Caki2 (cell line): ENCODE measurements at regions not wholly inside any gene's neighbourhood (a gene's known extent, or its start where the extent isn't known, plus 50 kb on each side); places are given as distances from the start of the nearest gene placed in this dataset.

ENCODE experiments used
- DNase-seq: peaks from one replicate; pipeline ENCODE4 v3.0.0-alpha.2; 2015; ENCODE audit warnings: low read depth
- in situ Hi-C: cut with HindIII; loops from 2 replicates; pipeline ENCODE4 v1.10.0; 2016; ENCODE audit warnings: low sequenced_read_pairs, low pct_unique_long_range_greater_than_20kb, mixed read lengths

DNA sequence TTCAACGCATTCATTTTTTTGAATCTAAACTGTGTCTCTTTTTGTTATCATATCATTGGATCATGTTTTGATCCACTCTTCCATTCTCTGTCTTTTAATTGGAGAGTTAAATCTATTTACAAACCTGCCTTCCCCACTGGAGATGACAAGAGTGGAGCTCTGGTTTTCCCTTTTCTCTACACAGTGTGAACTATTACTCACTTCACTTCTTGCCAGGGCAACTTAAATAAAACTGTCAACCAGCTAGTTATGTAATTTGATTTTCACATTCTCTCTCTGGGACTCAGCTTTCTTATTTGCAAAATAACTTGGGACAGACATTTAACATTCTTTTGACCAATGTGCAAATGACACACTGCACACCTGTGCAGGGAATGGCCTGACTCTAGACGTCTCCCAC, 230.8 kb upstream of the CST7 start:
- in situ Hi-C loops: no loop called here
- no peak for DNase-seq

DNA sequence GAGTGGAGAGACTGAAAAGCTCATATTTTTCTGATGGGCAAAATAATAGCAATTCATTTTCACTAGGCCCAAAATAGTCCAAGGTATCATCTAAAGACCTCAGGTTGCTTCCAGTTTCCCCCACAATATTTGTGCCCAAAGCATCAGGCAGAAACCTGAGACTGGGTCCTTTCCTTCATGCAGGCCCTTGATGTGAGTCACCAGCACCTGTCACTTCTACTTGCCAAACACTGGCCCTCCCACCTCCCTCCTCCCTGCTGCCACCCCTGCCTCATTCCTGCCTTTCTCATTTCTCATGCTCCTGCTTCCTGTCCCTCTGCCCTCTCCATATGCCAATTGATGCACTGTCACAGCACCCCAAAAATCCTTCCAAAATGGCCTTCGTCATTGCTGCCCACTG, 230.4 kb upstream of the CST7 start:
- DNase-seq: no peak
- in situ Hi-C loops: no loop called here

DNA sequence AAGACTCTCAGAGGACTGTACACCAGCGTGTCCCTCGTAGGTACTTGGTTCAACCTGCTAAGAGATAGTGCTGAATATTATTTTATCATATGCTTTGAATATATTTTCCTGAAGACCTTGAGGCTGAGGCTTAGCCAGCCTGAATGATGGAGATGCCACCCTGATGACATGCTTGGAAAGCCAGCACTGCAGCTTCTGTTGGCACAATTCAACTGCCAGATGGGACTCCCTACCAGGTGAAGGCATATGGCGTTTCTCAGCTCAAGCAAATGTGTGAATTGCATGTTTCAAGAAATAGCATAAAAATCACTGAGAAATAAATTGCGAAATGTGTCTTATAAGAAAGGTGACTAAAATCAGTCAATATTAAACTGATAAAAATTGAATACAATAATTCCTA, 228.1 kb upstream of the CST7 start:
- in situ Hi-C loops: no loop called here
- no peak for DNase-seq

DNA sequence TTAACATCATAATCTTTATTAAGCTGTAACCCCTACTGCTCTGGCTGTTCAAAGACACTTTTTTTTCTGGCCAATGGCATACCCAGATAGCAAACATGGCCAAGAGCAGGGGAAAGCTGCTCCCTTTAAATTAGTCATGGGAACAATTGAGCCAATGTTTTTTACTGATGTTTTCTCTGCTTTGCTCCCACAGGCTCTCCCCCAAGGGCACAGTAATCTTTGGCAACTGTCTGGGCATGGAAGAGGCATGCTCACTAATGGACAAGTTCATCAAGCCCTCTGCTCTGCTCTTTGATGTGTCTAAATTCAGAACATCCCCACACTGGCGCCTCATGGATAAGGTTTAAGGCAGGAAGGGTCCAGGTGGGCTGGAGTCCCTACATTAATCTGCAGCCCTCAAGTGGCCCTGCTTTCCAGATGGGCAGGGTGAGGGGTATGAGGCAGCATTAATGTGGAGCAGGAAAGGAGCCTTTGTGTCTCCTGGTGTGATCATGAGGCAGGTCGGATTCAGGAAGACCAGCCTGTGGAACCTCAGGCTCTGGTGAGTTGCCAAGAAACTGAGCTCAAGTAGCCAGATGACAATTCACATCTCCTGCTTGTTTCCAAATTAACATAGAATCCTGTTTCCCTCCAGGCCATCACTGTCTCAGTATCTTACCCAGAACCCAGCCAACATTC, 227.0 kb upstream of the CST7 start:
- in situ Hi-C loops: no loop called here
- DNase-seq: no peak

DNA sequence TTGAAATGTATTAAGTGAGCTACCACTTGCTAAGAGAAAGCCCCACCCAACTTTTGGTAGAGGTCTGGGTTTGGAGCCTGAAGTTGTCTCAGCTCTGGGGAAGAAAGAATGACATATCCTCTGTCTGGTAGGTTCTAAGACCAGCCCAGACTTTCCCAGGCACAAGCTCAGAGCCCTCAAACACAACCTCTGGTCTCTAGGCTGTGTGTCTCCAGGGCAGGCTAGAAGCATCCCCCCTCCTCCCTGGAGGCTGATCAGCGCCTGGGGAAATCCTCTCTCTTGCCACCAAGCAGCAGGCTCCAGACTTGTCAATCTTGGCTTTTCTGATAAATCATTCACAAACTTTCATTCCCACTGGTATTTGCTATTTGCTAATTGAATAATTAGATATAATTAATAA, 226.5 kb upstream of the CST7 start:
- in situ Hi-C loops: no loop called here
- DNase-seq: no peak

DNA sequence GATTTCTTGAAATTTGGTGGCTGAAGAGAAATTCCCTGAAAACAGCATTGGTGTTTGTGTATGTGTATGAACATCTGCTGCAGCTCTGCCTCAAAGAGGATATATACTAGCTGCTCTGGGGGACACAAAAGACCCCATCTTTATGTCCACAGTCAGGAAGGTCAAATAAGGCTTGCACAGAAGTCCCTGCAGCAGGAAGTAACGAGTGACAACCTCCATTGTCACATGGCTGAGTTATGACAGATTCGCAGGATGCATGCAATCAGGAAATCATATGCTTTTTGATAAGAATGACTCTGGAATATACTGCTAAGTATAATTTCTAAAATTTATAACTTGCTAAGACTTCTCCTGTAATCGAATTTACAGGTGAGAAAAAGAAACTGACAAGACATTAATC, 225.9 kb upstream of the CST7 start:
- no peak for DNase-seq
- in situ Hi-C loops: no loop called here

DNA sequence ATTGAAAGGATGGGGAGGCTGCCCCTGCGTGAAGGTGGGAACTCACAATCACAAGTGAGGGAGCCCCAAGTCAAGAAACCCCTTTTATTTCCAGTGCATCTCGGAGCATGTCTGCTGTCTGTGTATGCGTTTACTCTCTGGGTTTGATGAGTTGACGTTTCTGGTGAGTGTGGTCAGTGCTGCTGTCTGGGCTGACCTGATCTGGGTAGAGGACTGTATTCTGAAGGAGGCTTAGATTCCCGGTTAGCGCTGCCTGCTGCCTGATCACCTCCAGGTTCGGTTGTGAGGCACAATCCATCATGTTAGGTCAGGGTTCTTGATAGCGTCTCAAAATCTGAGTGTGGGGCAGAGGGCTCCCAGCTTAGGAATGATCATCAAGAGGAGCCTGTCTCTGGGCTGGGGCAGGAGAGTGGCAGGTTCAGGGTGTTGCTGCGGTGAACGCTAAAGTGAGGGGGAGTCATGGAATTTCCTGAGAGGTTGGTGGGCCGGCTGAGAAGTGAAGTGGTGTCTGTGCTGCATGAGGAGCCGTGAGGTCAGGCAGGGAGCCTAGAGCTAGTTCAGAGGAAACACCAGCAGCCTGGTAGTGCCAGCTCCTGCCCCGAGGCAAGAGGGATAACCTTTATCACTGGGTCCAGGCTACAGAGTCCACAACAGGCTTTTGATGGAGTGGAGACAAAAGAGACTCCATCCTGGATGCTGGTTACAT, 225.3 kb upstream of the CST7 start:
- no peak for DNase-seq
- in situ Hi-C loops: no loop called here

DNA sequence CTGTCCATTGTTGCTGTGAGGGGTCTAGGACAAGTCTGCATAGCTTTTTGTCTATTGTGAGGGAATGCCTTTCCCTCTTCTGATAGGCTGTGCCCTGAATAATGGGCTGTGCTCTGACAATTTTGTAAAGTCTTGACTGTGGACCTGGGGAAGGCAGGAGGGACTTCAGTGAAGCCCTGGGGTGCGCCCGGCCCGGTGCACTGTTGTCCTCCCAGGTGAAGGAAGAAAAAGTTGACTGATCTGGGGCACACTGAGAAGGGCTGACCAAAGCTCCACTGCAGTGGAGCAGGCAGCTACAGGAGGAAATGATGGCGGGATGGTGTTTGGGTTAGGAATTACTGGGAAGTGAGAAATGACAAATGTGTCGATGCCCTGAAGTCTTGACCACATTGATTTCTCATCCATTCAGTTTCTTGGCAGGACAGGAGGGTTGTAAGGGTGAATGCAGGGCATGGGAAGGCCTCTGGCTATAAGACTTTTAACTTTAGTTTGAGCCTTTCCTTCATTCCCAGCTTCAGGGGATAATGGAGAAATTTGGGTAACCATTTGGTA, 224.0 kb upstream of the CST7 start:
- no peak for DNase-seq
- in situ Hi-C loops: no loop called here

DNA sequence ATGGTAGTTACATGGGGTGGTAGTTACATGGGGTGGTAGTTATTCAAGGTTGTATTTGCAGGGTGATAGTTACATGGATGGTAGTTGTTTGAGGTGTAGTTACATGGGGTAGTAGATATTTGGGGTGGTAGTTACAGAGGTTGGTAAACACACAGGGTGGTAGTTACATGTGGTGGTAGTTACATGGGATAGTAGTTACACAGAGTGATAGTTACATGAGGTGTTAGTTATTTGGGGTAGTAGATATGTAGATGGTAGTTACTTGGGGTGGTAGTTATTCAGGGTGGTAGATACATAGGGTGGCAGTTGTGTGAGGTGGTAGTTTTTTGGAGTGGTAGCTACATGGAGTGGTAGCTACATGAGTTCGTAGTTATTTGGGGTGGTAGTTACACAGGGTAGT, 221.3 kb upstream of the CST7 start:
- no peak for DNase-seq
- in situ Hi-C loops: no loop called here

DNA sequence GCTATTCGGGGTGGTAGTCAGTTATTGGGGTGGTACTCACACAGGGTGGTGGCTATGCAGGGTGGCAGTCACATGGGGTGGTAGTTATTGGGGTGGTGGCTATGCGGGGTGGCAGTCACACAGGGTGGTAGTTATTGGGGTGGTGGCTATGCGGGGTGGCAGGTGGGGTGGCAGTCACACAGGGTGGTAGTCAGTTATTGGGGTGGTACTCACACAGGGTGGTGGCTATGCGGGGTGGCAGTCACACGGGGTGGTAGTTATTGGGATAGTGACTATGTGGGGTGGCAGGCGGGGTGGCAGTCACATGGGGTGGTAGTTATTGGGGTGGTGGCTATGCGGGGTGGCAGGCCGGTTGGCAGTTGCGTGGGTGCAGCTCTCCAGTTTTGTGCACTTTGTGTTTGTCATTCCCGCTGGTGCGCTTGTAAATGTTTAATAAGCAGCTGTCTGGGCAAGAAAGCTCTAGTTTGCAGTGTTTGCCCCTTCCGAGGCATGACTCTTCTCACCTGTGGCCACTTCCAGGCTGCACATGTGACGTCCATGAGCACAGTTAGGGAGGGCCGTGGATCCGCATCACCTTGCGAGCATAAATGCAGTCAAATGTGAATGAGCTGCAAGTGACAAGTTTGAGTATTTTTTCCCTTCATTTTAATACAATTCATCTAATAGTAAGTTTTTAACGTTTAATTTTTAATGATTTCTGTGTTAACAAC, 219.0 kb upstream of the CST7 start:
- in situ Hi-C loops: no loop called here
- no peak for DNase-seq

DNA sequence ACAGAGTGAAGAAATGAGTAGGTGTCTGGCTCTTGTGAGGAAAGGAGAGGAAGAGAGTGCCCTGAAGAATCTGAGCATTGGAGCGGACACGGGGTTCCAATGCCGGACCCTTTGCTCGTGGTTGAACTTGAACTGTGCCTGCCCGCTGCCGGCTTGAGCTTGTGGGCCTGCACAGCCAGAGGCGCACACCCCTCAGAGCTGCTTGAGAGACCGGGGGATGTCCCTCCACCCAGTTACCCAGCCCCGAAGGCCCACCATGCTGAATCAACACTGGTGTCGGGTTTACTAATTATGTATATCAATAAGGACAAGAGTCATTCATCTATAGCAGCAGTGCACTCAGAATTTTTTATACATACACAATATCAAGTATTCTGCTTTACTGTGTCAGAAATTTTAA, 218.3 kb upstream of the CST7 start:
- no peak for DNase-seq

DNA sequence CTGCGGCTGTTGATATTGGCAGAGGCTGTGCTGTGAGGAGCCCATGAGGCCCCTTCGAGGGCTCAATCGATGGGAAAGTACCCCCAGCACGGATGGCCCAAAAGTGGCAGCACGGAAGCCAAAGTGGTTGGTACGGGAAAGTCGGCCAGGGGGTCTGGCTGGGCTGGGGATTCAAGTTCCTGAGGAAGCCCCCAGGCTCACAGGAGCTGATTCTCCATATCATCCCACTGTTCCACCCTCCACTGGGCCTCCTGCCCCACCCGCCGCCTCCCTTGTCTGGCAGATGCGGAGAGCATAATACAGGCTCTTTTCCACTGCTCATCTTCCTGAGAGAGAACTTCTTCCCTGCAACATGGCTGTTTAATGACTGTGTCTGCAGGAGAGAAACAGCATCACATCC, 217.8 kb upstream of the CST7 start:
- DNase-seq: no peak
- in situ Hi-C loops: no loop called here

More for the DNA sequence above, 218.3 kb upstream of the CST7 start:
- in situ Hi-C loops: no loop called here

DNA sequence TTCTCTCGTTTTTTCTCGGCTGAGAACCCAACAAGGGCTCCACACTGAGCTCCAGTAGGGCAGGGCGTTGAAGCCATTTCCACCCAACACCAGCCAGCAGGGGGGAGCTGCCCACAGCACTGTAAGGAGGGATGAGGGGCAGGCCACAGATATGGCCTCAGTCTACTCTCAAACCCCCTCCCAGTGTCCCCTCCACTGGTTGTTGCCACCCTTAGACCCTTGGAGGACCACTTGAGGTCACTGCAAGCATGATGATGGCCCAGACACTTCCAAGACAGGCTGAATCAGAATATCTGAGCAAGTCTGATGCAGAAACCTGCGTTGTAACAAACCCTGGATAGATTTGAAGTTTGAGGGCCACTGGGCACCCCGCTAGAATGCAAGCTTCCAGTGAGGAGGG, 217.0 kb upstream of the CST7 start:
- no peak for DNase-seq
- in situ Hi-C loops: no loop called here

DNA sequence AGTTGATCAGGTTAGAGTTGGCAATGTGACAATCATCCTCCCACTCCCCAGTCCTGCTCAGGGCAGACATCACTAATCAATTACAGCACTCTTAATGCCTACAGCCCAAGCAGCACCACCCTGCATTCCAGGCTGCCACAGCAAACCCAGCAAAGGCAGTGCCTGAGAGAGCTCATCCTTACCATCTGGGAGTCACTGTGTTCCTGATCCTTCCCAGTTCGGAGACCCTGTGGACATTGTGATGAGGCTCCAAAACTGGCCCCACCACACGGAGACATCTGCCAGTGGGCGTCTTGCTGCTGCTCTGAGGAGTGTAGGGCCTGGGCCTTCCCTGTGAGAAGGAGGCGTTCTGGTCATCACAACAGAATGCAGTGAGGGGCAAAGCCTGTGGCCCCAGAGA, 216.5 kb upstream of the CST7 start:
- DNase-seq: no peak
- in situ Hi-C loops: no loop called here

DNA sequence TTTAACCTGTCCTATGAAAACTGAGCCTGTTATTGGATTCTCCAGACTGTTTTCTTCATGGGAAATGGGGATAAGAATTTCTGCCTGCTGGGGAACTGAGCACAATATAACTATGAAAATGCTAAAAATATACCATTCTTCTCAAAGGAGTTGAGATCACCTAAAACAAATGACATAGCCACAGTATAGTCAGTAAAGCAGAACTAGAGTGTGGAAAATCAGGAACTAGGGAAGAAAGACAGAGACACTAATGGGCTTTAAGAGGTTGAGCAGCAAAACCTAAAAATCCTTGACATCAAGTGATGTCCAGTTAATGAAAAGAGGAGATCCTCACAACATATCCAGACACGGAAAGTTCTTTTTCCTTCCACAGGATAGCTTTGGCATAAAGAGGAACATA, 215.7 kb upstream of the CST7 start:
- DNase-seq: no peak

DNA sequence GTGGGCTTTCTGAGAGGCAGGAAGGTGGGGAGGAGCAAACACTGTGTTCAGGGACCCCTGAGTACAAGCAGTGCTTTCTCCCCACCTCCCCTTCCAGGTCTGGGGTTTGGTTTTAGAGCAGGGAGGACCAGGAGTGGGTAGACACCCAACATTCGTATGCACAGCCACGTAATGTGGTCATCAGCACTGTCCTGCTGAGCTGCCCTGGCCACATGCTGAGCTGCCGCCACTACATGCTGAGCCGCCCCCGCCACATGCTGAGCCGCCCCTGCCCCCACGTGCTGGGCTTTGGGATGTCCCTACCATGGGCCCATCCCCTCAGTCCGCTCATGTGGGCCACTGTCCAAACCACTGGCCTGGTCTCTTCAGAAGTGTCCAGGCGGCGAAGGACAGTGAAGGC, 214.9 kb upstream of the CST7 start:
- no peak for DNase-seq
- in situ Hi-C loops: no loop called here

More for the DNA sequence above, 215.7 kb upstream of the CST7 start:
- in situ Hi-C loops: no loop called here

DNA sequence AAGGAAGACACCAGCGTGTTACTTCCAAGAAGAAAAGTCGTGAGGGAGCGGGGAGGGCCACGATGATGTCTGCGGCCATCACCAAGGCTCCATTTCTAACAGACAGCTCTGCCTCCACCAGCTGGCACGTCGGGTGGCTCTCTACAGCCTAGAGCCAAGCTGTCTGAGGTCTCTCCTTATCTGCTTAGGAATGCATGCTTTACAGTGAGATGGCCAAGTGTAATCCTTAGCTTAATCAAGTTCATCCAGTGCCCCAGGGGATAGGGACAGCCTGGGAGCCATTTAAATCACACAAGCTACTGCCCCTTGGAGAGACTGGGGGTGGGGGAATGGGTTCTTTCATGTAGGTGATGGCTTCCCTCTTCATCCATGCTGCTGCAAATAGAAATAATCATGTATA, 213.8 kb upstream of the CST7 start:
- in situ Hi-C loops: no loop called here
- no peak for DNase-seq

DNA sequence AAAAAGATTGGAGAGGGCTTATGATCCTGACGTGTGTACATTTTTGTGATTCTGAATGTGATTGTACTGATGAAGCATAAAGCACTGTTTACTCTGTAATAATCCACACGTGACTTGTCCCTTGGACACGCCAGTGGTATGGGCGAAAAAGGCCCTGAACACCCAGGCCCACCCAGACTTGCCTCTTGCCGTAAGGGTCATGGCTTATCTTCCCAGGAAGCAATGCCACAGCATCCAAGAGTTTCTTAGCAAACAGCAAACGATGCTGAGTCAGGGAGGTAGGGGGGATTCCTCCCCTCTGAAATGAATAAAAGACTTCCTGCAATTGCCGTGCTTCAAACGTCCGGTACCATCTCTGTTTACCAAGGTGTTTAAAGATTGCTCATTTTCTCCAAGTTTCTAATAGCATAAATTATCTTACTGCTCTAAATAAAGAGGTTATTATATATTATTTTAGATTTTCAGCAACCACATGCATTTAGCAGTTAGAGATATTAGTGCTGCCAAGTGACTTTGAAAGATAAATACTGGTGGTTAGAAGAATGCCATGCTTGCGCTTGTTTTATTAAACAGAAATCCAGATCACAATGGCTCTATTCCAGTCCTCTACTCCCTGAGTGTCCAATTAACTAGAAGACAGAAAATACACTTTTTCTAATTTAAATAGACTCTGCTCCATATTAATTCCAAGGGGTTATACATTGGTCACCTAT, 212.8 kb upstream of the CST7 start:
- in situ Hi-C loops: no loop called here
- DNase-seq: no peak

DNA sequence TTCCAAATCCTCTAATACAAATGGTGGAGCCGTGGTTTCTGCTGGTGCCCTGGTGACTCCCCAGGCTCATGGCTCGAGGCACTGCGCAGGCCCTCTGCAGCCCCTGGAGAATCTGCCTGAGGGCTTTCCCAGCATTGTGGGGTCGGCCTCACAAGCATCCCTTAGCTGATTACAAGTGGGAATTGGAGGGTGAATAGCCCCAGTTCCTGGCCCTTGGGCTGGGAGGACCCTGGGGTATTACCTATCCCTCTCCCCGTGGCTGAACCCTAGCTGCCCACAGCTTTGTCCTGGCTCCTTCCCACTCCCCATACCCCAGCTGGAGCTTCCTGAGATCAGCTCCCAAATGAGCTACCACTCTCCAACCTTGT, 212.2 kb upstream of the CST7 start:
- in situ Hi-C loops: no loop called here
- no peak for DNase-seq
